ENCODE measurements at regions not wholly inside any gene's neighbourhood (a gene's known extent, or its start where the extent isn't known, plus 50 kb on each side); places are given as distances from the start of the nearest gene placed in this dataset.

GRCh38 chr2:16275131-16275530, 334.8 kb downstream of the MYCN start:
- no peak for DNase-seq (ENCODE audit: low read depth)

GRCh38 chr2:16273111-16273510, 332.8 kb downstream of the MYCN start:
- no peak for DNase-seq (ENCODE audit: low read depth)

GRCh38 chr2:16272038-16272788, 331.9 kb downstream of the MYCN start:
- no peak for DNase-seq (ENCODE audit: low read depth)

- DNase-seq (ENCODE audit: low read depth): no peak
Observed at GRCh38 chr2:16271231-16271896, 331.0 kb downstream of the MYCN start.

- DNase-seq (ENCODE audit: low read depth): no peak
Observed at GRCh38 chr2:16270441-16270840, 330.1 kb downstream of the MYCN start.

- no peak for DNase-seq (ENCODE audit: low read depth)
Observed at GRCh38 chr2:16268301-16269000, 328.1 kb downstream of the MYCN start.

GRCh38 chr2:16266571-16266970, 326.2 kb downstream of the MYCN start:
- DNase-seq (ENCODE audit: low read depth): no peak

- DNase-seq (ENCODE audit: low read depth): no peak
Observed at GRCh38 chr2:16264931-16265540, 324.7 kb downstream of the MYCN start.

GRCh38 chr2:16264491-16264890, 324.1 kb downstream of the MYCN start:
- no peak for DNase-seq (ENCODE audit: low read depth)

GRCh38 chr2:16263241-16263890, 323.0 kb downstream of the MYCN start:
- DNase-seq (ENCODE audit: low read depth): no peak

- no peak for DNase-seq (ENCODE audit: low read depth)
Observed at GRCh38 chr2:16262526-16263178, 322.3 kb downstream of the MYCN start.

- DNase-seq (ENCODE audit: low read depth): no peak
Observed at GRCh38 chr2:16261791-16262190, 321.4 kb downstream of the MYCN start.

- no peak for DNase-seq (ENCODE audit: low read depth)
Observed at GRCh38 chr2:16261071-16261470, 320.7 kb downstream of the MYCN start.

- DNase-seq (ENCODE audit: low read depth): no peak
Observed at GRCh38 chr2:16260041-16260830, 319.9 kb downstream of the MYCN start.

GRCh38 chr2:16259010-16259409, 318.7 kb downstream of the MYCN start:
- no peak for DNase-seq (ENCODE audit: low read depth)

- no peak for DNase-seq (ENCODE audit: low read depth)
Observed at GRCh38 chr2:16258350-16258749, 318.0 kb downstream of the MYCN start.

GRCh38 chr2:16257322-16258028, 317.1 kb downstream of the MYCN start:
- DNase-seq (ENCODE audit: low read depth): no peak

- DNase-seq (ENCODE audit: low read depth): no peak
Observed at GRCh38 chr2:16256601-16257321, 316.4 kb downstream of the MYCN start.

- DNase-seq (ENCODE audit: low read depth): no peak
Observed at GRCh38 chr2:16255120-16255519, 314.8 kb downstream of the MYCN start.

All from amniotic epithelial cell (primary cell).